ENCODE measurements at regions not wholly inside any gene's neighbourhood (a gene's known extent, or its start where the extent isn't known, plus 50 kb on each side); places are given as distances from the start of the nearest gene placed in this dataset.

- DNase-seq (ENCODE audit: low spot score): no peak
Measured at GRCh38 chr15:39340903-39341645, 239.8 kb upstream of the THBS1 start.

DNA sequence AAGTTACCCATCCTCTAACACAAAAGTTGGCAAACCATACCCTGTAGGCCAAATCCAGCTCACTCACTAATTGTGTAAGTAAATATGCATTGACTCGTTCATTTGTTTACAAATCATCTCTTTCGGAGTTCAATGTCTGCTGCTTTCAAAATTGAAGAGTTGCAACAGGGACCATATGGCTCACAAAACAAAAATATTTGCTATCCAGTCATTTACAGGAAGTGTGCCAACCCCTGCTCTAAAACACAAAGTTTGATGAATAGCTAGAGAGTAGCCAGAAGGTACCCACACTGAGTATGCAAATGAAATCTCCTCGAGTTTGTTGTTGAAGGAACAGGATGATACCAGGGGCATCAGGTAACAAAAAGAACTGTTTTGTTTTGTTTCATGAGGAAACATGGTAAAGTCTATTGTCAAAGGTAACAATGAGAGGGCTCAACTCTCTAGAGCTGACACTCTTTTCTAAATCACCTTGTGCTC is 236.2 kb upstream of the THBS1 start:
- no peak for DNase-seq (ENCODE audit: low spot score)

DNA sequence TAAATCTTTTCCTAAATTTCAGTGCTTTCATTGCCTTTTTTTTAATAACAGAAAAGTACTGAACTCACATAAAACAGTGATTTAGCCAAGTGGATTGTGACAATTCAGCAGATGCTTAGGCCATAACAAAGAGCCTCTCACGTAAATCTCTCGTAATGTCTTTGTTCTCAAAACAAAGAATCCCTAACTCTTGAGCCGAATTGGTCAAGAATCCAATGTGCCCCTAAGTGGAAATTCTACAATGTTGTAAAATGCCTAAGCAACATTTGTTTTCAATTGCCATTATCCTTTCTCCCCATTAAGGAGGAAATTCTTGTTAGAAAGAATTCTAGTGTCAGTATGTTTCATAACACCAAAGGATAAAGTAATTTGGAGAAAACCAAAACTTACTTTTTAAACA is 235.7 kb upstream of the THBS1 start:
- no peak for DNase-seq (ENCODE audit: low spot score)

DNA sequence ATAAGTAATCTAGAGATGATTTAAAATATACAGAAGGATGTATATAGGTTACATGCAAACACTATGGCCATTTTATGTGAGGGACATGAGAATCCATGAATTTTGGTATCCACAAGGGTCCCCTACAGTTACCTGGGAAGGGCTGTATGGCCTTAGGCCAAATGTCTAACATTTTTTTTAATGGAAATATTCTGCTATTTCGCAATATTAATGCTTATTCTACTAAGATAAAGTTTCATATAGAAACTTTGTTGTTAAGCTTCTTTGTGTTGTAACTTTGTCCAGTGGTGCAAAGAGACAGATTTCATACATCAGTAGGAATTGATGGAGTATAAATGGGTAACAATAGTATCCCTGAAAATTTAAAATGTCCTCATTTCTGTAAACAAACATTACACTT is 233.4 kb upstream of the THBS1 start:
- DNase-seq (ENCODE audit: low spot score): no peak

GRCh38 chr15:39350785-39351184 is 230.1 kb upstream of the THBS1 start:
- DNase-seq (ENCODE audit: low spot score): no peak

- DNase-seq (ENCODE audit: low spot score): no peak
Measured at GRCh38 chr15:39354189-39354588, 226.7 kb upstream of the THBS1 start.

GRCh38 chr15:39357480-39358268 is 223.2 kb upstream of the THBS1 start:
- DNase-seq (ENCODE audit: low spot score): no peak

GRCh38 chr15:39358441-39359041 is 222.3 kb upstream of the THBS1 start:
- peak; percentile 60 for DNase-seq (ENCODE audit: low spot score)

DNA sequence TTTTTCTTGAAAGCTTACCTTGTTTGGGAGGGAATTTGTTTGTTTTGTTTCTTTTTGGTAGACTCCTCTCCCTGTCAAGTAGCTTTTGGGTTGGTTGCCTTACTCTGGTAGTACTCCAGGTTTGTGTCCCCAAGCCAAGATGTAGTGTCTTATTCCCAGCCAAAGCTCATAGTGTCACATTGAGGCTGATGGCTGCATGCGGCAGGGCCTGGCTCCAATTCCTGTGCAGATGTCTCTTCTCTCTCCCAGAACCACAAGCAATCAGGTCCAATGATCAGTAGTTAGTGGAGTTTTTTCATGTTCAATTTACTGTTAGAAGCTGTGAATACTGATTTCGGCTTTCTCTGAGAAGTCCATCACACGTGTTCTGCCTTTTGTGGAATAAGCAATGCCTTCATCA is 221.1 kb upstream of the THBS1 start:
- no peak for DNase-seq (ENCODE audit: low spot score)

DNA sequence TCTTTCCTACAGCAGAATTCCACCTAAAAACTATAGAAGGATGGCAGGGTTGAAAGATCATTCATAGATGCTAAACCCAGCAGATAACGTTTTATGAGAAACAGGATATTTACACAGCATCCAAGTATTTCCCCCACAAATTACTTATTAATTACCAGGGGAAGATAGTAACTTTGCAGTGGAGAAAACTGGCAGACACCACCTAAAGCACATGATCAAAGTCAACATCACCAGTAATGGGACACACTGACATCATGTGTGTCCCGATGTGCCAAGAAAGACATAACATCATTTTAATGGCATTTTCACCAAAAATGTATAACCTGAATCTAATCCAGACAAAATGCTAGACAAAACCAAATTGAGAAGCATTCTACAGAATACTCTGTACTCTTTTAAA is 220.4 kb upstream of the THBS1 start:
- DNase-seq (ENCODE audit: low spot score): no peak

DNA sequence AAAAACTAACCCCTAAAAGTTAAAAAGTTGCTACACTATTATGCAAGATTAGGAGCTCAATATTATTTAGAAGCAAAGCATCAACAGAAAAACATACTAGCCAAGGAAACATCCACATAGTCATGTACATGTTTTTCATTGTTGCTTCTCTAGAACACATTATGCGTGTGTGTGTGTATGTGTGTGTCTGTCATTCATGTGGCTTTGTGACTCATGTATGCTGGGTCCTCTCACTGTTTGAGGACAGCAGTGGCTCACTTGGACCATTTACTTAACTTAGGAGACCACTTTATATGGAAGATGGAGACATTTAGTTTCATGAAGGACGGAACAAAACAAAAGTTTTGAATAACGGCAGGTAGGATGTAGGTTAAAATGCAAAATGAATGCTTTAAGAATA is 219.4 kb upstream of the THBS1 start:
- DNase-seq (ENCODE audit: low spot score): no peak

DNA sequence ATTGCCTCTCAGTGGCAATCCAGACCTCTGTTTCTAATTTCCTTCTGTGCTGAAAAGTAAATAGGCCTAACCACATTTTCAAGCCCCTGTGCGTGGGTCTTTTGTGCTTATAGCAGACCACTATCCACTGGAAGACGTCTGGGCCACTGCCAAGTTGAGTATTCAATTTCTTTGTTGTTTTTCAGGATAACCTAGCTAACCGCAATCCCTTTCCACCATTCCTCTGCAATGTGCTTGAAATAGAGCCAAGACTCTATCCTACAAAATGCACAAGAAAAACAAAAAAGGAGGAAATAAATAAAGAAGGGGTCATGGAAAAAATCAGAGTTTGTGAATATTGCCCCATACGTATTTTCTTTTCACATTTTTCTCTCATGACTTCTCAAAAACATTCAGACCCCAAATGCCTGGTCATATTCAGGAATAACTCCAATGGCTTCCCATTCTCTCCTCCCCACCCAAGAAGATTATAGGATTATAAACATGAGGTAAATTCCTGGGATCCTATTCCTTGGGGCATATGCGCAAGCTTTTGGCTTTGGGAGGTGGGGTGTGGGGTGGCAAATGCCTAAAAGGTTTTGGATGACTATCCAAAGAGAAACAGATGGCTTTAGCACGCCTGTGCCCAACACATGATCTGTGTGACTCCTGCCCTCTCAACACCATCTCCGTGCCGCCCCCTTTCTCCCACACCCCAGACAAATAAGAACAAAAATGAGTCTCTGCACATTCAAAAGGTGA is 217.9 kb upstream of the THBS1 start:
- no peak for DNase-seq (ENCODE audit: low spot score)

GRCh38 chr15:39363761-39364586 is 216.9 kb upstream of the THBS1 start:
- no peak for DNase-seq (ENCODE audit: low spot score)

- DNase-seq (ENCODE audit: low spot score): no peak
Measured at GRCh38 chr15:39364721-39365120, 216.2 kb upstream of the THBS1 start.

DNA sequence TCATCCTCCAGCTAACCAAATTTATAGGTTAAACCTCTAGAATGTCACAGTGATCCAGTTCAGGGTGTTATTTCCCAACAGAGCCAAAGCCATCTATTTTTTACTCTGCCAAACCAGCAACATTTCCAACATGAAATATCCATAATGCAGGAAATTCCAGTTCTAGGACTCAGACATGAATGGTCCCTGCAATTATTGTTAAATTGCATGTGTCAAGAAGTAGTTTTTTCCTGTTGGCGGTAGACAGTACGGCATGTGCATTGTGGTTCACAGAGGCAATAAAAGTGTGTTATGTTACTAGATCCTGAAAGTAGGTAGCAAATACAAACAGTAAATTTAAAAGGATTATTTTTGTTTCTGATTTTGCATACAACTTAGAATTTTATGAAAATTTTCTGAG is 215.7 kb upstream of the THBS1 start:
- no peak for DNase-seq (ENCODE audit: low spot score)

- no peak for DNase-seq (ENCODE audit: low spot score)
Measured at GRCh38 chr15:39365873-39366272, 215.0 kb upstream of the THBS1 start.

DNA sequence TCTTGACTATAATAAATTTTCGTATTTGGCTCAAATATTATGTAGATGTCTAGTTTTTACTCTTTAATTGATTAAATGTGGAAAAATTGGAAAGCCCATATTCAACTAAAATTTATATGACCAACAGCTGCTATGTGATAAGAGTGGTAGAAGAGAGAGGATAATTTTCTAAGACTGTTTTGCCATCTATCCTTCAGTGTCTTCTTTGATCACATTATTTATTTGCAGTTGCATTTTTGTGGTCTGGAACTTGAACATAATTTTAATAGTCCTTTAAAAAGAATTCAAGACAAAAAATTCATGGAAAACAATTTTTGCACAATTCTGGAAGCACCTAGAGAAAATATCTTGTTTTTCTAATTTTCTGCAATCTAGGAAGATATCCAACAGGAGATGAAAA is 213.3 kb upstream of the THBS1 start:
- no peak for DNase-seq (ENCODE audit: low spot score)

GRCh38 chr15:39369768-39370167 is 211.1 kb upstream of the THBS1 start:
- no peak for DNase-seq (ENCODE audit: low spot score)

GRCh38 chr15:39376371-39376909 is 204.4 kb upstream of the THBS1 start:
- no peak for DNase-seq (ENCODE audit: low spot score)

DNA sequence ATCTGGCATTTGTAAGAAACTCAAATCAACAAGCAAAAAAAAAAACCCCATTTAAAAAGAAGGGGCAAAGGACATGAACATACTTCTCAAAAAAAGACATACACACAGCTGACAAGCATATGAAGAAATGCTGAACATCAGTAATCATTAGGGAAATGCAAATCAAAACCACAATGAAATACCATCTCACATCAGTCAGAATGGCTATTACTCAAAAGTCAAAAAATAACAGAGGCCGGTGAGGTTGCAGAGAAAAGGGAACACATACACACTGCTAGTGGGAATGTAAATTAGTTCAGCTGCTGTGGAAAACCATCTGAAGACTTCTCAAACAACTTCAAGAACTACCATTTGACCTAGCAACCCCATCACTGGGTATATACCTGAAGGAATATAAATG is 199.4 kb upstream of the THBS1 start:
- no peak for DNase-seq (ENCODE audit: low spot score)

DNA sequence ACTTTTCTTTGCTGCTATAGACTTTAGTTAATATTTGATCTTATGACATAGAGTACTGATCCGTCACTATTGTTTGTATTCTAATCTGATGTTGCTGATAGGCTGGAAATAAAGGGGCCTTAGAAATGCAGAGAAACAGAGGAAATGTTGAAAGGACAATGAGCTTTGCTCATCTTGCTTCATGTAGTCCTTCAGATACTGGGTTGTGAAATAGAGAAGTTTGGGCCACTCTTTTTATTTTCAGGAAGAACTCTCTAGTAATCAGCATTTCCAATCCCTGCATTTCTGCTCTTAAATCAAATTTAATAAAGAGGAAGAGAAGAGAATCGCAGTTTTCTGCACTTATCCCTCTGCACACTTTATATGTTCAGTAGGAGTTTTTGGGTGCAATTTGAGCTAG is 192.8 kb upstream of the THBS1 start:
- no peak for DNase-seq (ENCODE audit: low spot score)

Data from ureter (tissue), 1 donor.